ENCODE measurements at regions not wholly inside any gene's neighbourhood (a gene's known extent, or its start where the extent isn't known, plus 50 kb on each side); places are given as distances from the start of the nearest gene placed in this dataset.
"Not testable (repeated sequence)": the region's sequence is repeated elsewhere in the genome, so short reads cannot be mapped to it uniquely, and the experiment has no call there.

GRCh38 chrX:40405399-40405798 lies 175.4 kb upstream of the ATP6AP2 start:
- H3K27me3 ChIP-seq (replicated peaks; ENCODE audit: control insufficient read depth, insufficient read depth, low read length), result peaks cover 42% of the 10 kb centered on the region
- H3K4me3 ChIP-seq (ENCODE audit: low read length), result no peak overlapping the region
- no peak overlapping the region for H3K9ac ChIP-seq (ENCODE audit: low read length)
- peaks cover 5% of the 10 kb centered on the region for H3K4me1 ChIP-seq (ENCODE audit: control insufficient read depth, insufficient read depth, low read length)
- peaks cover 29% of the 10 kb centered on the region for H3K9me3 ChIP-seq (ENCODE audit: control insufficient read depth, low read length)
- no peak for DNase-seq (ENCODE audit: low read depth)
- no peaks in the 10 kb centered on the region for H3K36me3 ChIP-seq (ENCODE audit: control insufficient read depth, insufficient read depth, low read length, severe bottlenecking)

- Histone ChIP-seq H3K9ac (ENCODE audit: low read length) (no peak overlapping the region), H3K36me3 (ENCODE audit: control insufficient read depth, insufficient read depth, low read length, severe bottlenecking) (no peaks in the 10 kb centered on the region), H3K9me3 (ENCODE audit: control insufficient read depth, low read length) (peaks cover 22% of the 10 kb centered on the region), H3K27me3 (replicated peaks; ENCODE audit: control insufficient read depth, insufficient read depth, low read length) (peaks cover 42% of the 10 kb centered on the region), H3K4me3 (ENCODE audit: low read length) (no peak overlapping the region), H3K4me1 (ENCODE audit: control insufficient read depth, insufficient read depth, low read length) (peaks cover 5% of the 10 kb centered on the region)
- DNase-seq (ENCODE audit: low read depth), result no peak
Observed at GRCh38 chrX:40403757-40404156, 177.0 kb upstream of the ATP6AP2 start.

- no peaks in the 10 kb centered on the region for H3K36me3 ChIP-seq (ENCODE audit: control insufficient read depth, insufficient read depth, low read length, severe bottlenecking)
- DNase-seq (ENCODE audit: low read depth), result peak; percentile 45
- H3K9me3 ChIP-seq (ENCODE audit: control insufficient read depth, low read length), result peaks cover 22% of the 10 kb centered on the region
- H3K27me3 ChIP-seq (replicated peaks; ENCODE audit: control insufficient read depth, insufficient read depth, low read length), result peaks cover 43% of the 10 kb centered on the region
- H3K4me1 ChIP-seq (ENCODE audit: control insufficient read depth, insufficient read depth, low read length), result peaks cover 5% of the 10 kb centered on the region
- no peak overlapping the region for H3K4me3 ChIP-seq (ENCODE audit: low read length)
- no peak overlapping the region for H3K9ac ChIP-seq (ENCODE audit: low read length)
Observed at GRCh38 chrX:40402831-40403533, 177.8 kb upstream of the ATP6AP2 start.

- peaks cover 32% of the 10 kb centered on the region for H3K9me3 ChIP-seq (ENCODE audit: control insufficient read depth, low read length)
- H3K36me3 ChIP-seq (ENCODE audit: control insufficient read depth, insufficient read depth, low read length, severe bottlenecking), result no peaks in the 10 kb centered on the region
- no peak overlapping the region for H3K9ac ChIP-seq (ENCODE audit: low read length)
- no peaks in the 10 kb centered on the region for H3K4me1 ChIP-seq (ENCODE audit: control insufficient read depth, insufficient read depth, low read length)
- peaks cover 23% of the 10 kb centered on the region for H3K27me3 ChIP-seq (replicated peaks; ENCODE audit: control insufficient read depth, insufficient read depth, low read length)
- no peak for DNase-seq (ENCODE audit: low read depth)
- H3K4me3 ChIP-seq (ENCODE audit: low read length), result no peak overlapping the region
Observed at GRCh38 chrX:40395102-40395501, 185.7 kb upstream of the ATP6AP2 start.

GRCh38 chrX:40394302-40394701 lies 186.5 kb upstream of the ATP6AP2 start:
- Histone ChIP-seq H3K4me1 (ENCODE audit: control insufficient read depth, insufficient read depth, low read length) (no peaks in the 10 kb centered on the region), H3K4me3 (ENCODE audit: low read length) (no peak overlapping the region), H3K27me3 (replicated peaks; ENCODE audit: control insufficient read depth, insufficient read depth, low read length) (peaks cover 19% of the 10 kb centered on the region), H3K9ac (ENCODE audit: low read length) (no peak overlapping the region), H3K36me3 (ENCODE audit: control insufficient read depth, insufficient read depth, low read length, severe bottlenecking) (no peaks in the 10 kb centered on the region), H3K9me3 (ENCODE audit: control insufficient read depth, low read length) (peaks cover 27% of the 10 kb centered on the region)
- DNase-seq (ENCODE audit: low read depth), result no peak

DNA sequence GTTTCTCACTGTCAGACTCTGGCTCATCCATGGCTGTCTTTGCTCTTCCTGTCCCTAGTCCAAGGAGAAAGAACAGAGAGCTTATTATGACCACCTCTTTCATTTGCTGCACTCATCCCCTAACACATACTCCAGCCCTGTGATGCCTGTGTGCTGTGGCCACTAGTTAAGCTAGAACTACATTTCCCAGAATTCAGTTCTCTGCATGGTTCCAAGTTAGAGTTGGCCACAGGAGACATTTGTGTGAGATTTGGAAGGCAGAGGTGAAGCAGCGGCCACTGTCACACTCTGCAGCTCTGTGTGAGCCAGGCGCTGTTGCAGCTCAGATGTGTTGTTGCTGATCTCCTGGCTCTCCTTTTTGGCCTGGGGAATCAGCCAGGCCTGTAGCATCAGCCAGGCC lies 188.2 kb upstream of the ATP6AP2 start:
- Histone ChIP-seq H3K9me3 (ENCODE audit: control insufficient read depth, low read length) (peaks cover 16% of the 10 kb centered on the region), H3K4me1 (ENCODE audit: control insufficient read depth, insufficient read depth, low read length) (no peaks in the 10 kb centered on the region), H3K4me3 (ENCODE audit: low read length) (no peak overlapping the region), H3K36me3 (ENCODE audit: control insufficient read depth, insufficient read depth, low read length, severe bottlenecking) (no peaks in the 10 kb centered on the region), H3K27me3 (replicated peaks; ENCODE audit: control insufficient read depth, insufficient read depth, low read length) (peaks cover 10% of the 10 kb centered on the region), H3K9ac (ENCODE audit: low read length) (no peak overlapping the region)
- no peak for DNase-seq (ENCODE audit: low read depth)

DNA sequence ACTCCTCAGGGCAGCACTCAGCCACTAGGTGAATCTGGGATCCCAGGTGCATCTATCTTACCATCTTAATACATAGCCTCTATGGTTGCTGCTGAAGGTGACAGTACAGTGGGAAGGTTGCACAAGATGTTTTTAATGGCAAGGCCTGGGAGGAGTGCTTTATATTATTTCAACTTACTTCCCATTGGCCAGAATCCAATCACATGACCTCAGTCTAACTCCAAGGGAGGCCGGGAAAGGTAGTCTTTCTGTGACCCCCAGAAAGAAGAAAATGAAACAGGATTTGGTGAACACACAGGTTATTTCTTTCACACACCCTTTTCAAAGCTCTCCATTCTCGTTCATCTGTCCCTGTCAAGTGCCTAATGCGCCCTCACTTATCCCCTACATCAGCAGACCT lies 189.1 kb upstream of the ATP6AP2 start:
- H3K27me3 ChIP-seq (replicated peaks; ENCODE audit: control insufficient read depth, insufficient read depth, low read length), result peaks cover 10% of the 10 kb centered on the region
- DNase-seq (ENCODE audit: low read depth), result no peak
- H3K9me3 ChIP-seq (ENCODE audit: control insufficient read depth, low read length), result peaks cover 7% of the 10 kb centered on the region
- no peak overlapping the region for H3K4me3 ChIP-seq (ENCODE audit: low read length)
- H3K4me1 ChIP-seq (ENCODE audit: control insufficient read depth, insufficient read depth, low read length), result no peaks in the 10 kb centered on the region
- H3K36me3 ChIP-seq (ENCODE audit: control insufficient read depth, insufficient read depth, low read length, severe bottlenecking), result no peaks in the 10 kb centered on the region
- H3K9ac ChIP-seq (ENCODE audit: low read length), result no peak overlapping the region

- no peak overlapping the region for H3K9ac ChIP-seq (ENCODE audit: low read length)
- no peak overlapping the region for H3K4me3 ChIP-seq (ENCODE audit: low read length)
- H3K27me3 ChIP-seq (replicated peaks; ENCODE audit: control insufficient read depth, insufficient read depth, low read length), result peaks cover 12% of the 10 kb centered on the region
- DNase-seq (ENCODE audit: low read depth), result no peak
- H3K4me1 ChIP-seq (ENCODE audit: control insufficient read depth, insufficient read depth, low read length), result peaks cover 7% of the 10 kb centered on the region
- H3K9me3 ChIP-seq (ENCODE audit: control insufficient read depth, low read length), result peaks cover 7% of the 10 kb centered on the region
- no peaks in the 10 kb centered on the region for H3K36me3 ChIP-seq (ENCODE audit: control insufficient read depth, insufficient read depth, low read length, severe bottlenecking)
Observed at GRCh38 chrX:40389555-40389954, 191.2 kb upstream of the ATP6AP2 start.

GRCh38 chrX:40388441-40388840 lies 192.3 kb upstream of the ATP6AP2 start:
- Histone ChIP-seq H3K4me3 (ENCODE audit: low read length) (no peak overlapping the region), H3K9me3 (ENCODE audit: control insufficient read depth, low read length) (peaks cover 5% of the 10 kb centered on the region), H3K36me3 (ENCODE audit: control insufficient read depth, insufficient read depth, low read length, severe bottlenecking) (no peaks in the 10 kb centered on the region), H3K27me3 (replicated peaks; ENCODE audit: control insufficient read depth, insufficient read depth, low read length) (peaks cover 13% of the 10 kb centered on the region), H3K9ac (ENCODE audit: low read length) (no peak overlapping the region), H3K4me1 (ENCODE audit: control insufficient read depth, insufficient read depth, low read length) (peaks cover 7% of the 10 kb centered on the region)
- DNase-seq (ENCODE audit: low read depth), result no peak

- H3K36me3 ChIP-seq (ENCODE audit: control insufficient read depth, insufficient read depth, low read length, severe bottlenecking); DNase-seq (ENCODE audit: low read depth); H3K9ac ChIP-seq (ENCODE audit: low read length); H3K9me3 ChIP-seq (ENCODE audit: control insufficient read depth, low read length); H3K4me3 ChIP-seq (ENCODE audit: low read length); H3K4me1 ChIP-seq (ENCODE audit: control insufficient read depth, insufficient read depth, low read length): not testable (repeated sequence)
- H3K27me3 ChIP-seq (replicated peaks; ENCODE audit: control insufficient read depth, insufficient read depth, low read length), result peaks cover 13% of the 10 kb centered on the region
Observed at GRCh38 chrX:40387869-40388268, 192.9 kb upstream of the ATP6AP2 start.

- H3K36me3 ChIP-seq (ENCODE audit: control insufficient read depth, insufficient read depth, low read length, severe bottlenecking); DNase-seq (ENCODE audit: low read depth); H3K4me3 ChIP-seq (ENCODE audit: low read length); H3K4me1 ChIP-seq (ENCODE audit: control insufficient read depth, insufficient read depth, low read length); H3K9me3 ChIP-seq (ENCODE audit: control insufficient read depth, low read length); H3K9ac ChIP-seq (ENCODE audit: low read length): not testable (repeated sequence)
- H3K27me3 ChIP-seq (replicated peaks; ENCODE audit: control insufficient read depth, insufficient read depth, low read length), result peaks cover 13% of the 10 kb centered on the region
Observed at GRCh38 chrX:40387311-40387710, 193.5 kb upstream of the ATP6AP2 start.

DNA sequence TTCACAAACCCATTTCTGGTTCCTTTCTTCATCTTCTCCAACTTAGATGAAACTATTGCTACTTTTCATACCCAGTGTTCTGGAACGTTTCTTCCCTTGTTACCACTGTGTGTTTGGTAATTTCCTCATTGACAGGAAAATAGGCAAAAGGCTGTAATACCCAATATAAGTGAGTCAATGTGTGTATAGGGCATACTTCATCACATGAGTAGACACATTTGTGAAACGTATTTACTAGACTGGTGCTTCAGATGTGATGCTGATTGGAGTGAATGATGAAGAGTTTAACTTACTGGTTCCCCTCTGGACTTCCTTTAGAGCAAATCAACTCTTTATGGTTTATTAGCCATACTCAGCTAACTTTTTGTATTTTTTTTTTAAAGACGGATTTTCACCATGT lies 195.1 kb upstream of the ATP6AP2 start:
- no peak for DNase-seq (ENCODE audit: low read depth)
- H3K9me3 ChIP-seq (ENCODE audit: control insufficient read depth, low read length), result peaks cover 3% of the 10 kb centered on the region
- no peak overlapping the region for H3K4me3 ChIP-seq (ENCODE audit: low read length)
- H3K4me1 ChIP-seq (ENCODE audit: control insufficient read depth, insufficient read depth, low read length), result peaks cover 7% of the 10 kb centered on the region
- H3K9ac ChIP-seq (ENCODE audit: low read length), result no peak overlapping the region
- H3K36me3 ChIP-seq (ENCODE audit: control insufficient read depth, insufficient read depth, low read length, severe bottlenecking), result no peaks in the 10 kb centered on the region
- peaks cover 18% of the 10 kb centered on the region for H3K27me3 ChIP-seq (replicated peaks; ENCODE audit: control insufficient read depth, insufficient read depth, low read length)

Data from adipocyte (in vitro differentiated cells).